Ovary (tissue), 3 donors: ENCODE measurements at regions not wholly inside any gene's neighbourhood (a gene's known extent, or its start where the extent isn't known, plus 50 kb on each side); places are given as distances from the start of the nearest gene placed in this dataset.

Experiments used
- POLR2A ChIP-seq: fragments of 450-650 bp; IDR thresholded peaks from one replicate; pipeline ENCODE4 v1.6.1; 2017; ENCODE audit warnings: antibody characterized with exemption, mild to moderate bottlenecking, moderate library complexity
- TF ChIP-seq, protein P1 (sequence below), 3 donors: fragments of 450-650 bp in 2 of 3; fragments of 200-600 bp in 1 of 3; IDR thresholded peaks; one replicate each; pipeline versions ENCODE4 v1.5.1 to v1.8.0; 2016 to 2022; ENCODE audit warnings: antibody characterized with exemption in 3 of 3, mild to moderate bottlenecking in 1 of 3
- donor health status: DM: no; HTN: no; CAD: no.

DNA sequence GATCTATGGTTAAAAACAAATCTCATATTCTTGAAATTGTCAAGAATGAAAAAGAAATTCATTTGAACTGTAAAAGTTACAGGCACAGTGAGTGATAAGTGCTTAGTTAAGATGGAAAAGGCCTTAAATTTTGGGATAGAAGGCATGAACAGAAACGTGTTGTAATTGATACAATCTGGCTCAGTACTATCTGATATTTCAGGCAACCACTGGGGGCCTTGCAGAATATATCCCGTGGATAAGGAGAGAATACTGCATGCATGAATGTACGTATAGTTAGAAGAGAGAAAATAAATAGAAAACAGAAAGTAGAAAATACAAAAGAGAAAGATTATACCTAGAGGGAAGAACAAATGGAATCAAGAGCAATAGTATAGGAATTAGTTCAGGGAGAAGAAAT, 741.4 kb upstream of the CCDC54 start:
- TF ChIP-seq, protein P1, sequence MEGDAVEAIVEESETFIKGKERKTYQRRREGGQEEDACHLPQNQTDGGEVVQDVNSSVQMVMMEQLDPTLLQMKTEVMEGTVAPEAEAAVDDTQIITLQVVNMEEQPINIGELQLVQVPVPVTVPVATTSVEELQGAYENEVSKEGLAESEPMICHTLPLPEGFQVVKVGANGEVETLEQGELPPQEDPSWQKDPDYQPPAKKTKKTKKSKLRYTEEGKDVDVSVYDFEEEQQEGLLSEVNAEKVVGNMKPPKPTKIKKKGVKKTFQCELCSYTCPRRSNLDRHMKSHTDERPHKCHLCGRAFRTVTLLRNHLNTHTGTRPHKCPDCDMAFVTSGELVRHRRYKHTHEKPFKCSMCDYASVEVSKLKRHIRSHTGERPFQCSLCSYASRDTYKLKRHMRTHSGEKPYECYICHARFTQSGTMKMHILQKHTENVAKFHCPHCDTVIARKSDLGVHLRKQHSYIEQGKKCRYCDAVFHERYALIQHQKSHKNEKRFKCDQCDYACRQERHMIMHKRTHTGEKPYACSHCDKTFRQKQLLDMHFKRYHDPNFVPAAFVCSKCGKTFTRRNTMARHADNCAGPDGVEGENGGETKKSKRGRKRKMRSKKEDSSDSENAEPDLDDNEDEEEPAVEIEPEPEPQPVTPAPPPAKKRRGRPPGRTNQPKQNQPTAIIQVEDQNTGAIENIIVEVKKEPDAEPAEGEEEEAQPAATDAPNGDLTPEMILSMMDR (IDR thresholded peaks at IDR 0.05), result no peak
- no peak for TF ChIP-seq POLR2A
